GM18951 (cell line): ENCODE measurements at regions not wholly inside any gene's neighbourhood (a gene's known extent, or its start where the extent isn't known, plus 50 kb on each side); places are given as distances from the start of the nearest gene placed in this dataset.
A peak's percentile ranks its signal among the peaks of the same experiment; 100 is the strongest.

ENCODE experiments used
- POLR2A ChIP-seq: IDR thresholded peaks from 4 replicates; pipeline ENCODE4 v1.6.1; 2011; ENCODE audit warnings: mild to moderate bottlenecking; ENCODE audit not compliant: insufficient read length, insufficient read depth; ENCODE audit errors: extremely low read depth
- in situ Hi-C: fragments of 300-500 bp; cut with MboI; formaldehyde crosslinking; loops from one replicate; pipeline ENCODE4 v1.12.0; 2022; ENCODE audit warnings: low sequenced_read_pairs, mixed read lengths, inconsistent platforms; ENCODE audit not compliant: unreplicated experiment

- TF ChIP-seq POLR2A: no peak
- in situ Hi-C loops: loop anchor here (25.0 kb wide), 2 partner anchors 603 to 778 kb away; no protein-coding TSS in a partner anchor
These were observed 267.7 kb upstream of the NFE2L3 start for GRCh38 chr7:25884265-25884828.

DNA sequence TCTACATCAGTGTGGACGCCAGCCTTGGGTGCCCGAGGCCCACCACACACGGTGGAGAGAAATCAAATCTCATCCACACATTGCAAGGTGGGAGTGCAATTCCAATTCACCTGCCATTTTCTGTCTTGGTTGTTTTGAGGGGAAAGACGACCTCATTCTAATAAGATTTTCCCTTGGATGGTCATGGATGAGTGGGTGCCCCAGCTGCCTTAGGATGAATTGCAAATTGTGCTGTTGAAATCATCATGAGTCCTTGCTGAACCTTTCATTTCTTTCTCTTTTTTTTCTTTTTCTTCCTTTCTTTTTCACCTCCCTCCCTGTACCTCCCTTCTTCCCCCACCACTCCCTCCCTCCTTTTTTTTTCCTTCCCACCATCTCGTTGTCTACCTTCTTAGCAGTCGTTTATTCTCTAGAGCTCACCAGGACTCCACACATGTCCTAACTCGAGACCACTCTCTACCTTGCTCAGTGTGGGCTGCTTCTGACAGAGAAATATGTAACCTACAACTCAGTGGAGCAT is 266.9 kb upstream of the NFE2L3 start:
- in situ Hi-C loops: loop anchor here (25.0 kb wide), 2 partner anchors 602 to 777 kb away; no protein-coding TSS in a partner anchor
- TF ChIP-seq POLR2A: no peak

DNA sequence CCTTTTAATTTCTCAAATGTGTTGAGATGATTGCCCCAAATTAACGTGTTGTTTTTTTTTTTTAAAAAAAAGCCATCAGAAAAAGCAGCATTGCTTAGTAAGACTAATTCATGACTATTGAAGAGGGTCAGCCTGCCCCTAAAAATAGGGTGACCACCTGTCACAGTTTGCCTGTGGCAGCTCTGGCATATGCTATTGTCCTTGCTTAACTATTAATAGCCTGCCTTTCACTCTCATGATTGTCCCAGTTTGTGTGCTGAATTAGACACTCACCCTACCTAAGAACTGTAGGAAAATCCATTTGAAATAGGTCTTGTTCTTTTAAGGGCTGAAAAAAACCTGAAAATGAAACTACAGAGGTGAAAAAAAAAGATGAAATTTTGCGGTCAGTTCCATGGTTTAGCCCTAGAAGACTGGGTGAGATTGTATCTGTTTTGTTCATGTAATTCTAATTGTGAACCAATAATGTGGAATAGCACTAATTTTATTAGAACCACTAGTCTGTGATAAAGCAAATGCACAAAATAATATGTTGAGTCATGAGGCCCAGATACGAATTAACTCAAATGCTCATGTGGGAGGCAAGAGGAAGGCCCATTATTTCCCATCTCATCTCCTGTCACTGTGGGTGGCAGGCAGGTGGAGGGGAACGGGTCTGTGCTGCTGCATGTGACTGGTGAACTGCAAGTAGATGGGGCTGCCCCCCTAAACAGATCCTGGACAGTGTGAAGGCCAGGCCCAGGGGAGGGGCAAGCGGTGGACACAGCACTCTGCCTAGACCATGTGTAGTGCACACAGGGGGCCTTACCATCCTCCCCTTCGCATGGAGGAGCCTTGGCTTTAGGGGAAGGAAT is 265.4 kb upstream of the NFE2L3 start:
- in situ Hi-C loops: loop anchor here (25.0 kb wide), 2 partner anchors 601 to 776 kb away; no protein-coding TSS in a partner anchor
- TF ChIP-seq POLR2A: no peak

DNA sequence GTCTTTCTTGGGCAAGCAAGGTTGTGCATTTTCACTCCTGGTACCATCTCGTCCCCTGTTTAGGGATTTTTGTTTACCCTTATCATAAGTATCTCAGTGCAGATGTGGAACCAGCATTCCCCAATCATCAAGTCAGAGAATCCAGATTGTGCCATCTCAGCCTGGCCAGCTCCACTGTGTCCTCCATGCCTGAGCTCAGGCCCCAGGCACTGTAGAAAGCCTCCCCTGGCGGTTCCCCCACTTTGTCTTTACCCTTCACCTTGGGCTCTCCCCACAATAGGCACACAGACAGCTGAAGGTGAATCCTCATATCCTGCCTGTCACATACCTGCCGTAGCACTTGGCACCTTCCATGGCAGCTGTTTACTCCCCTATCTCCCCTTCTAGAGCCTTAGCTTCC is 264.7 kb upstream of the NFE2L3 start:
- in situ Hi-C loops: loop anchor here (25.0 kb wide), 2 partner anchors 600 to 775 kb away; no protein-coding TSS in a partner anchor

DNA sequence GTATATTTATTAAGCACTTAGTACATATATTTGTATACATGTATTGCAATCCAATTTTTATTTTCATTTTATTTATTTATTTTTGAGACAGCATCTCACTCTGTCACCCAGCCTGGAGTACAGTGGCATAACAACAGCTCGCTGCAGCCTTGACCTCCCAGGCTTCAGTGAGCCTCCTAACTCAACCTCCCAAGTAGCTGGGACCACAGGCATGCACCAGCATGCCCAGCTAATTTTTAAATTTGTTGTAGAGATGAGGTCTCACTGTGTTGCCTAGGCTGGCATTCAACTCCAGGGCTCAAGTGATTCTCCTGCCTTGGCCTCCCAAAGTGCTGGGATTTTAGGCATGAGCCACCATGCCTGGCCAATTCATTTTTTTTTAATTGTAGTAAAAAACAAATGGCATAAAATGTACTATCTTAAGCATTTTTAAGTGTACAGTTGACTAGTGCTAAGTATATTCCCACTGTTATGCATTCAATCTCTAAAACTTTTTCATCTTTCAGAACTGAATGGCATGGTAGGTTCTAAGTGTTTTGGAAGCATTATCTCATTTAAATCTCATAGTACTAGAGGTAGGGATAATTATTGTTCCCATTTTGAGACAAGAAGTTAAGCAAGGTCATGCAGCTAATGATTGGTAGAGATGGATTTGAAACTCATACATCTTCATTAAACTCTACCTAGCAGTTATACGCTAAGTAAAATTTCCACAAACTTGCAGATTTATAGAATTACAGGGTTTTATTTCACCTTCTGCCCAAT is 264.0 kb upstream of the NFE2L3 start:
- in situ Hi-C loops: loop anchor here (25.0 kb wide), 2 partner anchors 599 to 774 kb away; no protein-coding TSS in a partner anchor

More for the DNA sequence above, 264.7 kb upstream of the NFE2L3 start:
- TF ChIP-seq POLR2A: no peak

DNA sequence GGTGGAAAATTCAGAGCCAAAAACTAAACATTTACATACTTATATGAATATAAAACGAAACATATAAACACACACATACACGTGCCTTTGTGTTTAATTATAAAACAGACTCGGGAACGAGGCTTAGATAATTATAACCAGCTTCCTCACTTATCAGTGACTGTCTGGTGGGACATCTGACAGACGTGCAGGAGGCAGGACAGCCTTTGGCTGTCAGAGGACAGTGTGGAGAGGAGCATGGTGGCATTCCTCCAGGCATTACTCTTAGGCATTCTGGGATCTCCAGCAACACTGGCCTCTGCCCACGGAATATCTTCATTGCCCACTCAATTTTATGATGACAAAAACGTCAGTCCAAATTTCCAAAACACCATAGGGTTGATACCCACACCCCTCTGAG is 262.2 kb upstream of the NFE2L3 start:
- TF ChIP-seq POLR2A: no peak
- in situ Hi-C loops: loop anchor here (5.0 to 25.0 kb wide), 5 partner anchors 178 to 773 kb away; no protein-coding TSS in a partner anchor

More for the DNA sequence above, 264.0 kb upstream of the NFE2L3 start:
- TF ChIP-seq POLR2A: no peak

DNA sequence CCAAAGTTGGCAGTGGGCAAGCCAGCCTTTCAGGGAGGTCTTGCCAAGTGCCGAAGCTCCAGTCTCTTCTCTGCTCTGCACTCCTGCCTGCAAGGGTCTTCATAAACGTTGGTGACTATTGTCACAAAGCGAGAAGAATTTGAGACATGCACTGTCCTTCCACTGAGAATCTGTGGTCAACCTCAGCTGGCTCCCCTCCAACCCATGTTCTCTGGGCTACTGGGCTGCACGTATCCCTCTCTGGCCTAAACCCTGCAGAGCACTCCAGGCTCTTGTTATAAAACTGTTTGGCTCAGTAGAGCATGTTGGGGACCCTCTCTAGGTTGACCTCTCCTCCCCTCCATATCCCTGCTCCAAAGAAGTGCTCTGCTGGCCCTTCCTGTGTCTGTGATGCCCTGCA is 260.4 kb upstream of the NFE2L3 start:
- TF ChIP-seq POLR2A: no peak
- in situ Hi-C loops: loop anchor here (5.0 to 25.0 kb wide), 5 partner anchors 176 to 771 kb away; no protein-coding TSS in a partner anchor

DNA sequence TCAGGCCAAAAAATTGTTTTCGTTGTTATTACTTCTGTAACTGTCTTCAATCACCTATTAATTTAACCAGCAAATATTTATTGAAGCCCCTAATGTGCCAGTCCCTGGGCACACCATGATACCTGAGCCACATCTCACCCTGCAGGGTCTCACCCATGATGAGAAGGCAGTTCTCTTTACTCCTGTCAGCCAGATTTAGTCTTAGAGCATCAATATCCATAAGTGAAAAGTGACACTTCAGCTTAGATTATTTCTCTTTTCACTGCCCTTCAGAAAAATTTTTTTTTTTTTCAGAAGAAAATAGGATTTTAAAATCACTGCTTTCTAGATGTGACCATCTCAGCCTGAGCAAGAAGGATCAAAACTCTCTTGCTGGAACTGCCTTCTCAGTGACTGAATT is 258.6 kb upstream of the NFE2L3 start:
- in situ Hi-C loops: loop anchor here (5.0 to 25.0 kb wide), 5 partner anchors 174 to 769 kb away; no protein-coding TSS in a partner anchor
- no peak for TF ChIP-seq POLR2A

DNA sequence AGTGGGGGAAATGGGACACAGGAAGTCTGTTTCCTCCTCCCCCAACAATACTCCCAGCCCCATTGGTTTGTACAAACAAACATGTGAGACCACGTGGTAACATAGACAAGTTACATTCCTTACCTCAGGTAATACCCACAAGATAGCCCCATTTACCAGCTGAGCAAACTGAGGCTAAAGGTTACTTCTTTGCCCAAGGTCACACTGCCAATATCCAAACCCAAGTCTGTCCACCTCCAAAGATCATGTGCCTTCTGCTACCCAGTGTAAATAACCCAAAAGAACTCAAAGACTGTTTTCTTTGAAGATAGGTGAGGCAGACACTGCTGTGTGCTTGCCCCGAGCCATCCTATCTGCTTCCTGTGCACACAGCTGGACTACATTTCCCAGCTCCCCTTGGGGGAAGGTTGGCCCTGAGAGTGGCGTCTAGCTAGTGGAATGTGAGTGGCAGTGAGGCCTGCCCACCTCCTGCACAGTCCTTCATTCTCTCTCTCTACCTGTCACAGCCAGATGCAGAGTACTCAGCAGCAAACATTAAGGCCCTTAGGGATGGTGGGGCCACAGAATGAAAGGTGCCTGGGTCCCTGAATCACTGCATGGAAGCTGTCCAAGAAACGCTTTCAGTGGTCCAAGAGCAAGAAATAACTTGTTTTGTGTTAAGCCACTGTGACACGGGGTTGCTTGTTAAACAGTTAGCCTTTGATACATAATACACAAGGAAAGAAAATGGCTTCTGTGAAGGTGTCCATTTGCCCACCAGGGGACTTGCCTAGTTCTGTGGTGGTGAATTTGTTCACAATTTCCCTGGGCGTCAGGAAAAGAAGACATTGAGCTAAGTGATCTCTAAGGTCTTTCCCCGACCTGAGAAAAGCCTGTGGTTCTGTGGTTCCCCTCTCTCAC is 257.7 kb upstream of the NFE2L3 start:
- TF ChIP-seq POLR2A: peak; percentile 42
- in situ Hi-C loops: loop anchor here (5.0 to 25.0 kb wide), 5 partner anchors 173 to 768 kb away; no protein-coding TSS in a partner anchor

DNA sequence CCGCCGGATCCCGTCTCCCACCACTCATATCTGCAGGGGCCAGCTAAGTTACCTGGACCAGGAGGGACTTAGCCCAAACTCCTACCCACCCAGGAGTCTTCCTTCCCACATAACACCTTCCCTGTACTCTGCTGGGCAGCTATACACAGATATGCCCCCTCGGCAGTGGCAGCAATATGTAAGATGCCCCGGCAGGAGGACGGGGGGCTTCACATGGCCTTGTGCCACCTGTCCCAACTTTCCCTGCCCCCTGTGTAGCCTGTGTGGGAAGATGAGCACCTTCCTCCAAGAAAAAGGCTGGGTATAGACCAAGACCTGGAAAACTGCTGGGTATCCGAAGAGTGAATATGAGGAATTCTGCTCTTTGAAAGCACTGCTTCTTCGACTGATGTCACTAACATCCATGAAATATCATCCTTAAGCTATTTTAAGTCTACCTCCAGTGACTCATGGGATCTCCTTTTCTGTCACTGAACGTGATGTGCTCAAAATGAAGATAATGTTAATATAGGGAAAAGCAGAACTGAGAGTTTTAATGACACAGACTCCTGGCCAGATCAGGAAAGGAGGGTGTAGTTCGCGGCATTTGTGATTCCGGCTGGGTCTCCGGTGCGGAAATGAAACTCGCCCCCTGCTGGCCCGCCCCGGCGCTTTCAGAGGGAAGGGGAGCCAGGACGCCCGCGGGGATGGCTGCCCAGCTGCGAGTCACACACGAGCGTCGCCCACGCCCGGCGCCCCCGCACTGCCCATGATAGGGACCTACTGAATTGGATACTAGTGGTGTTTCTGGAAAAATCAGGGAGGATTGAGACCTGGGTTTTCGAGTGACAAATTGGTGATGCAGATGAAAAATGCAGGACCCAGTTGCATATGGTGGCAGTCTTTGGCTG is 256.9 kb upstream of the NFE2L3 start:
- in situ Hi-C loops: loop anchor here (5.0 to 25.0 kb wide), 5 partner anchors 172 to 767 kb away; no protein-coding TSS in a partner anchor
- TF ChIP-seq POLR2A: peak; percentile 11

- in situ Hi-C loops: loop anchor here (10.0 to 25.0 kb wide), 4 partner anchors 299 to 767 kb away; no protein-coding TSS in a partner anchor
- TF ChIP-seq POLR2A: no peak
These were observed 256.2 kb upstream of the NFE2L3 start for GRCh38 chr7:25895792-25896171.
